OCI-LY3 (cell line): ENCODE measurements at regions not wholly inside any gene's neighbourhood (a gene's known extent, or its start where the extent isn't known, plus 50 kb on each side); places are given as distances from the start of the nearest gene placed in this dataset.

Experiments
- H2AFZ ChIP-seq: fragments of 200-600, 300-600 bp; shearing (Covaris generic); 2 replicates; pipeline ENCODE4 v1.6.0; 2014; ENCODE audit warnings: antibody characterized with exemption, low read depth, low read length
- H3K27ac ChIP-seq: fragments of 200-600, 300-600 bp; sonication (generic); 2 replicates; pipeline ENCODE4 v1.5.1; 2014; ENCODE audit warnings: mild to moderate bottlenecking, low read length, moderate library complexity, mixed read lengths
- H3K27me3 ChIP-seq: fragments of 200-600, 300-600 bp; sonication (generic); 2 replicates; pipeline ENCODE4 v1.6.1; 2014; ENCODE audit warnings: low read depth, low read length, mixed read lengths
- H3K36me3 ChIP-seq: fragments of 200-600, 300-600 bp; sonication (generic); replicated peaks from 2 replicates; pipeline ENCODE3; 2014; ENCODE audit warnings: low read depth, low read length, mixed read lengths
- H3K4me1 ChIP-seq: fragments of 300-600, 200-600 bp; sonication (generic); 2 replicates; pipeline ENCODE4 v1.6.1; 2014; ENCODE audit warnings: low read length, mixed read lengths
- H3K4me2 ChIP-seq: fragments of 200-600, 300-600 bp; sonication (generic); 2 replicates; pipeline ENCODE4 v1.6.1; 2014; ENCODE audit warnings: low read length, mixed read lengths
- H3K4me3 ChIP-seq: fragments of 300-600, 200-600 bp; sonication (generic); 2 replicates; pipeline ENCODE4 v1.5.1; 2014; ENCODE audit warnings: antibody characterized with exemption, mild to moderate bottlenecking, low read length, moderate library complexity
- H3K79me2 ChIP-seq: fragments of 300-600, 200-600 bp; shearing (Covaris generic); 2 replicates; pipeline ENCODE4 v1.6.1; 2014; ENCODE audit warnings: mild to moderate bottlenecking, low read length, mixed read lengths
- H3K9ac ChIP-seq: fragments of 300-600, 200-600 bp; shearing (Covaris generic); 2 replicates; pipeline ENCODE4 v1.6.0; 2014; ENCODE audit warnings: mild to moderate bottlenecking, low read length, moderate library complexity
- H3K9me3 ChIP-seq: fragments of 200-600, 300-600 bp; shearing (Covaris generic); 2 replicates; pipeline ENCODE4 v1.6.1; 2014; ENCODE audit warnings: low read length, mixed read lengths; ENCODE audit not compliant: insufficient read depth
- H4K20me1 ChIP-seq: fragments of 200-600, 300-600 bp; sonication (generic); 2 replicates; pipeline ENCODE4 v1.6.1; 2016; ENCODE audit warnings: low read length, mixed read lengths; ENCODE audit not compliant: insufficient read depth
- EZH2phosphoT487 ChIP-seq: fragments of 200-600 bp; shearing (Covaris generic); IDR thresholded peaks from 2 replicates; pipeline ENCODE4 v1.6.1; 2018; ENCODE audit warnings: antibody characterized with exemption, mixed run types, low read depth
- TF ChIP-seq, protein P1 (sequence below): fragments of 200-600, 300-600 bp; sonication (generic); IDR thresholded peaks from 2 replicates; pipeline ENCODE4 v1.5.1; 2014; ENCODE audit warnings: antibody characterized with exemption, low read length, low read depth

DNA sequence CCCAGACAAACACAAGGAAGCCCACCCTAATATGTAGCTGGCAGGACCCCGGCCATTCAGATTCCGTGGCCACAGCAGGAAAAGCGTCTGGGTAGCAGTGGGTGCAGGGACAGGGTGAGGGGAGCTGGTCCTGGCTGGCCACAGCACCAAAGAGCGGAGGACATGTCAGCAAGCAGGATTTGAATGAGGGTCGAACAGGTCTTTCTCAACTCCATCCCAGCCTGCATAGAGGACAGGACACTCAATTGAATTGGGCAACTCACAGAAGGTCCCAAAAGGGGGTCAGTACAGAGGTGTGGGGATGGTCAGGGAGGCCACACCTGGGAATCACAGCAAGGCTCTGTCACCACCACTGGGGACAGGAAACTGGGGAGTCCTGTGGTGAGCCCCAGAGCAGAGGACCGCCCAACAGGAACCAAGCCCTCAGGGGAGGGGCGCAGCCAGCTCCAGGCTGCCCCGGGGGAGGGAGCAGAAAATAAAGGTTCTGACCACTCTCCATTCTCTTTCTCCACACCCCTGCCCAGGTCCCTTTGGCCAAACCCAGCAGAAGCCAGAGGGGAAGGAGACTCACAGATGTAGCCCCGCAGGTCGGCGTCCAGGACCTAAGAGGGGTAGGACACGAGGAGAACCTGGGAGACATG, 108.7 kb upstream of the PPP2R2D start:
- Histone ChIP-seq H3K9ac (no peak overlapping the region), H2AFZ (no peak overlapping the region), H3K36me3 (no peaks in the 10 kb centered on the region), H3K9me3 (no peaks in the 10 kb centered on the region), H3K4me1 (no peaks in the 10 kb centered on the region), H3K27ac (no peak overlapping the region), H3K79me2 (no peaks in the 10 kb centered on the region), H3K27me3 (no peaks in the 10 kb centered on the region), H3K4me3 (no peak overlapping the region), H3K4me2 (no peak overlapping the region), H4K20me1 (no peaks in the 10 kb centered on the region)
- no peak for TF ChIP-seq EZH2phosphoT487
- TF ChIP-seq, protein P1, sequence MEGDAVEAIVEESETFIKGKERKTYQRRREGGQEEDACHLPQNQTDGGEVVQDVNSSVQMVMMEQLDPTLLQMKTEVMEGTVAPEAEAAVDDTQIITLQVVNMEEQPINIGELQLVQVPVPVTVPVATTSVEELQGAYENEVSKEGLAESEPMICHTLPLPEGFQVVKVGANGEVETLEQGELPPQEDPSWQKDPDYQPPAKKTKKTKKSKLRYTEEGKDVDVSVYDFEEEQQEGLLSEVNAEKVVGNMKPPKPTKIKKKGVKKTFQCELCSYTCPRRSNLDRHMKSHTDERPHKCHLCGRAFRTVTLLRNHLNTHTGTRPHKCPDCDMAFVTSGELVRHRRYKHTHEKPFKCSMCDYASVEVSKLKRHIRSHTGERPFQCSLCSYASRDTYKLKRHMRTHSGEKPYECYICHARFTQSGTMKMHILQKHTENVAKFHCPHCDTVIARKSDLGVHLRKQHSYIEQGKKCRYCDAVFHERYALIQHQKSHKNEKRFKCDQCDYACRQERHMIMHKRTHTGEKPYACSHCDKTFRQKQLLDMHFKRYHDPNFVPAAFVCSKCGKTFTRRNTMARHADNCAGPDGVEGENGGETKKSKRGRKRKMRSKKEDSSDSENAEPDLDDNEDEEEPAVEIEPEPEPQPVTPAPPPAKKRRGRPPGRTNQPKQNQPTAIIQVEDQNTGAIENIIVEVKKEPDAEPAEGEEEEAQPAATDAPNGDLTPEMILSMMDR, result no peak

GRCh38 chr10:131792809-131793208, 108.0 kb upstream of the PPP2R2D start:
- H3K9ac ChIP-seq, result no peak overlapping the region
- H3K79me2 ChIP-seq, result no peaks in the 10 kb centered on the region
- H3K27me3 ChIP-seq, result no peaks in the 10 kb centered on the region
- no peak overlapping the region for H3K4me2 ChIP-seq
- TF ChIP-seq, protein P1, result no peak
- no peaks in the 10 kb centered on the region for H3K9me3 ChIP-seq
- H3K4me3 ChIP-seq, result no peak overlapping the region
- H3K36me3 ChIP-seq, result no peaks in the 10 kb centered on the region
- H2AFZ ChIP-seq, result no peak overlapping the region
- no peak overlapping the region for H3K27ac ChIP-seq
- H3K4me1 ChIP-seq, result no peaks in the 10 kb centered on the region
- H4K20me1 ChIP-seq, result no peaks in the 10 kb centered on the region

- TF ChIP-seq, protein P1, result no peak
- TF ChIP-seq EZH2phosphoT487, result no peak
- Histone ChIP-seq H2AFZ (no peak overlapping the region), H3K4me2 (no peak overlapping the region)
Observed at GRCh38 chr10:131795761-131796160, 105.0 kb upstream of the PPP2R2D start.

DNA sequence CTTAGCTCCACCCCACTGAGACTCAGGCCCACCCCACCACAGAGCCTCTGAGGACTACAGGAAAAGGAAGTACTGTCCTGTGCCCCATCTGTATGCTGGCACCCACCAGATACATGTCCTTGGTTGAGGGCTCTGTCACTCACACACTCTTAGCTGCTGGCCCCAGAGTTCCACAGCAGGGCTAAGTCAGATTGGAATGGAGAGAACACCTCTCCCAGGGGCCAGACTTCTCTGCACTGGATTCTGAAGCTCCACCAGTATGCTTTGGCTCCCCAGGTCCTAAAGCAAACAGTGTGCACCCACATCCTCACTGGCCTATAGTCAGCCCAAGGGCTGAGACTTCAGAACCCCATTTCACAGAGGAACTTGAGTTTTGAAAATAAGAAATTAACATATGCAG, 103.2 kb upstream of the PPP2R2D start:
- Histone ChIP-seq H3K27ac (no peak overlapping the region), H3K4me1 (no peaks in the 10 kb centered on the region), H4K20me1 (no peaks in the 10 kb centered on the region), H3K9ac (no peak overlapping the region), H3K4me2 (no peak overlapping the region), H3K79me2 (no peaks in the 10 kb centered on the region), H3K27me3 (no peaks in the 10 kb centered on the region), H3K36me3 (no peaks in the 10 kb centered on the region), H3K9me3 (no peaks in the 10 kb centered on the region), H3K4me3 (no peak overlapping the region), H2AFZ (no peak overlapping the region)
- TF ChIP-seq EZH2phosphoT487, result no peak
- TF ChIP-seq, protein P1, result no peak

More at GRCh38 chr10:131795761-131796160, 105.0 kb upstream of the PPP2R2D start:
- H3K36me3 ChIP-seq, result no peaks in the 10 kb centered on the region
- H3K4me3 ChIP-seq, result no peak overlapping the region
- no peaks in the 10 kb centered on the region for H3K79me2 ChIP-seq
- H4K20me1 ChIP-seq, result no peaks in the 10 kb centered on the region
- H3K9me3 ChIP-seq, result no peaks in the 10 kb centered on the region
- no peaks in the 10 kb centered on the region for H3K4me1 ChIP-seq
- H3K27ac ChIP-seq, result no peak overlapping the region
- no peaks in the 10 kb centered on the region for H3K27me3 ChIP-seq
- H3K9ac ChIP-seq, result no peak overlapping the region
